Tibial nerve (tissue), 4 donors: ENCODE measurements at regions not wholly inside any gene's neighbourhood (a gene's known extent, or its start where the extent isn't known, plus 50 kb on each side); places are given as distances from the start of the nearest gene placed in this dataset.
A peak's percentile ranks its signal among the peaks of the same experiment; 100 is the strongest.

Source experiments
- DNase-seq, 2 donors: peaks; one replicate each; pipeline ENCODE4 v3.0.0-alpha.2; 2019; ENCODE audit warnings: low spot score in 2 of 2
- H3K27ac ChIP-seq, 4 donors: fragments of 200-600 bp; sonication (generic) in 3 of 4; one replicate each; pipeline ENCODE4 v1.5.1; 2017 to 2019; ENCODE audit warnings: mild to moderate bottlenecking in 1 of 4
- H3K27me3 ChIP-seq, 2 donors: fragments of 200-600 bp; sonication (generic) in 1 of 2; one replicate each; pipeline versions ENCODE4 v1.5.1 to v1.6.0; 2017 to 2019
- H3K36me3 ChIP-seq, 3 donors: fragments of 200-600 bp; sonication (generic); one replicate each; pipeline ENCODE4 v1.5.1; 2018 to 2019
- H3K4me1 ChIP-seq, 4 donors: fragments of 200-600 bp; sonication (generic) in 3 of 4; one replicate each; pipeline ENCODE4 v1.5.1; 2017 to 2019
- H3K4me3 ChIP-seq, 4 donors: fragments of 200-600 bp; sonication (generic) in 3 of 4; one replicate each; pipeline ENCODE4 v1.5.1; 2017 to 2019; ENCODE audit warnings: mild to moderate bottlenecking in 1 of 4, moderate library complexity in 1 of 4
- H3K9me3 ChIP-seq, 4 donors: fragments of 200-600 bp; sonication (generic) in 3 of 4; one replicate each; pipeline ENCODE4 v1.5.1; 2017 to 2019
- EP300 ChIP-seq, 2 donors: sonication (generic); formaldehyde crosslinking; IDR thresholded peaks; one replicate each; pipeline ENCODE4 v1.6.1; 2017; ENCODE audit warnings: antibody characterized with exemption in 2 of 2, mild to moderate bottlenecking in 1 of 2
- POLR2A ChIP-seq, 2 donors: fragments of 450-650 bp; IDR thresholded peaks; one replicate each; pipeline ENCODE4 v1.6.1; 2017; ENCODE audit warnings: antibody characterized with exemption in 2 of 2, mild to moderate bottlenecking in 2 of 2, moderate library complexity in 2 of 2
- whole genome bisulfite sequencing, 2 donors: methylation state at CpG; one replicate each; pipeline ENCODE4 v1.1.5; 2018; 5-methylcytosine and 5-hydroxymethylcytosine counted together
- TF ChIP-seq, protein P1 (sequence below), 5 experiments: fragments of 200-600 bp in 3 of 5; fragments of 450-650 bp in 2 of 5; sonication (generic) in 3 of 5; IDR thresholded peaks; one replicate each; pipeline ENCODE4 v1.5.1; 2016 to 2019; ENCODE audit warnings: antibody characterized with exemption in 5 of 5, mild to moderate bottlenecking in 3 of 5, moderate library complexity in 2 of 5

- Histone ChIP-seq H3K27ac (peak overlapping the region in 2 of 4 donors; percentile 30 to 65), H3K9me3 (no peaks in the 10 kb centered on the region), H3K4me1 (peaks cover 0 to 38% (median 7%) of the 10 kb centered on the region in 4 donors), H3K27me3 (no peaks in the 10 kb centered on the region), H3K36me3 (no peaks in the 10 kb centered on the region), H3K4me3 (no peak overlapping the region)
- 92 to 93% methylated on average over 4 of the region's 4 CpGs for WGBS, 2 donors
- no peak for DNase-seq
- TF ChIP-seq, protein P1, sequence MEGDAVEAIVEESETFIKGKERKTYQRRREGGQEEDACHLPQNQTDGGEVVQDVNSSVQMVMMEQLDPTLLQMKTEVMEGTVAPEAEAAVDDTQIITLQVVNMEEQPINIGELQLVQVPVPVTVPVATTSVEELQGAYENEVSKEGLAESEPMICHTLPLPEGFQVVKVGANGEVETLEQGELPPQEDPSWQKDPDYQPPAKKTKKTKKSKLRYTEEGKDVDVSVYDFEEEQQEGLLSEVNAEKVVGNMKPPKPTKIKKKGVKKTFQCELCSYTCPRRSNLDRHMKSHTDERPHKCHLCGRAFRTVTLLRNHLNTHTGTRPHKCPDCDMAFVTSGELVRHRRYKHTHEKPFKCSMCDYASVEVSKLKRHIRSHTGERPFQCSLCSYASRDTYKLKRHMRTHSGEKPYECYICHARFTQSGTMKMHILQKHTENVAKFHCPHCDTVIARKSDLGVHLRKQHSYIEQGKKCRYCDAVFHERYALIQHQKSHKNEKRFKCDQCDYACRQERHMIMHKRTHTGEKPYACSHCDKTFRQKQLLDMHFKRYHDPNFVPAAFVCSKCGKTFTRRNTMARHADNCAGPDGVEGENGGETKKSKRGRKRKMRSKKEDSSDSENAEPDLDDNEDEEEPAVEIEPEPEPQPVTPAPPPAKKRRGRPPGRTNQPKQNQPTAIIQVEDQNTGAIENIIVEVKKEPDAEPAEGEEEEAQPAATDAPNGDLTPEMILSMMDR (IDR thresholded peaks at IDR 0.05): no peak
- no peak for TF ChIP-seq EP300 (IDR thresholded peaks at IDR 0.05)
- no peak for TF ChIP-seq POLR2A (IDR thresholded peaks at IDR 0.05)
Measured at GRCh38 chr6:137696765-137697164, 170.3 kb upstream of the TNFAIP3 start.

DNA sequence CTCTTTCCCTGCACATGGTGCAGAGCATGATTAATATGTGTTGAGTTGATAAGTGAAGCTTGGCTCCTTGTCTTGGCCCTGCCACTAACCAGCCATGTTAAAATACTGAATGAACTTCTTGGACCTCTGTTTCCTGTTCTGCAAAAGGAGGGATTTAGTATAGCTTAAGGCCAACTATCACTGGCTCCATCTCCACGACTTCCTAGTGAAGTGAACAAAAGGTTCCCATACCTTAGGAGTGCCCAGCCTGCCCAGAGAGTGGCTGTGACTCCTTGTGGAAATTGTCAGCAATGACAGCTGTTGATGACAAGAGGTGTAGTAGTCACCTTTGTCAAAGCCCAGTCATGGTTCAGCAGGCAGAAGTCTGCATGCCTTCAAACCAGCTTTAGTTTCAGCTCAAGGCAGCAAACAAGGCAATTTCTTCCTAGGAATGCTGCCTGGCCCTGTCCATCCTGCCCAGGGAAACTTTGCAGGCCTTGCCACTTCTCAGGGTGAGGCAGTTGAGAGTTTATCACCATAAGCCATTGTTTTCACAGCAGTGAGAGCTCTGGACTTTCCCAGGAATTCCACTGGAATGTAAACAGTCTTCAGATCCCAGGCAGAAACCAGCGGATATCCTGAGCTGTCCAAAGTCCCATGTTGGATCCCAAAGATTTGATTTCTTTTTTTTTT lies 169.7 kb upstream of the TNFAIP3 start:
- Histone ChIP-seq H3K9me3 (no peaks in the 10 kb centered on the region), H3K27me3 (no peaks in the 10 kb centered on the region), H3K36me3 (no peaks in the 10 kb centered on the region), H3K27ac (peak overlapping the region in 3 of 4 donors; percentile 28 to 65 (median 36)), H3K4me3 (no peak overlapping the region), H3K4me1 (peaks cover 0 to 45% (median 7%) of the 10 kb centered on the region in 4 donors)
- TF ChIP-seq, protein P1 (IDR thresholded peaks at IDR 0.05): no peak
- TF ChIP-seq POLR2A (IDR thresholded peaks at IDR 0.05) (no peak), EP300 (IDR thresholded peaks at IDR 0.05) (no peak)
- 16 to 42% methylated on average over 2 of the region's 2 CpGs for WGBS, 2 donors
- DNase-seq: no peak

- WGBS, 2 donors: 62 to 73% methylated on average over 3 of the region's 3 CpGs
- no peaks in the 10 kb centered on the region for H3K27me3 ChIP-seq
- H3K9me3 ChIP-seq: no peaks in the 10 kb centered on the region
- H3K36me3 ChIP-seq: no peaks in the 10 kb centered on the region
- DNase-seq: peak in 1 of 2 donors; percentile 46
- H3K4me1 ChIP-seq: peaks cover 0 to 53% (median 7%) of the 10 kb centered on the region in 4 donors
- H3K27ac ChIP-seq: peak overlapping the region in 2 of 4 donors; percentile 56 to 80
- TF ChIP-seq, protein P1 (IDR thresholded peaks at IDR 0.05): no peak
- no peak for TF ChIP-seq POLR2A (IDR thresholded peaks at IDR 0.05)
- TF ChIP-seq EP300 (IDR thresholded peaks at IDR 0.05): peak in 1 of 2 donors; percentile 67
- H3K4me3 ChIP-seq: no peak overlapping the region
Measured at GRCh38 chr6:137698636-137699030, 168.4 kb upstream of the TNFAIP3 start.

- Histone ChIP-seq H3K27me3 (no peaks in the 10 kb centered on the region), H3K27ac (peak overlapping the region in 3 of 4 donors; percentile 51 to 80 (median 74)), H3K4me1 (peaks cover 0 to 53% (median 7%) of the 10 kb centered on the region in 4 donors), H3K4me3 (no peak overlapping the region), H3K36me3 (no peaks in the 10 kb centered on the region), H3K9me3 (no peaks in the 10 kb centered on the region)
- no peak for DNase-seq
- WGBS, 2 donors: 65 to 66% methylated on average over 5 of the region's 5 CpGs
- no peak for TF ChIP-seq POLR2A (IDR thresholded peaks at IDR 0.05)
- TF ChIP-seq EP300 (IDR thresholded peaks at IDR 0.05): no peak
- TF ChIP-seq, protein P1 (IDR thresholded peaks at IDR 0.05): no peak
Measured at GRCh38 chr6:137699031-137699683, 167.9 kb upstream of the TNFAIP3 start.

DNA sequence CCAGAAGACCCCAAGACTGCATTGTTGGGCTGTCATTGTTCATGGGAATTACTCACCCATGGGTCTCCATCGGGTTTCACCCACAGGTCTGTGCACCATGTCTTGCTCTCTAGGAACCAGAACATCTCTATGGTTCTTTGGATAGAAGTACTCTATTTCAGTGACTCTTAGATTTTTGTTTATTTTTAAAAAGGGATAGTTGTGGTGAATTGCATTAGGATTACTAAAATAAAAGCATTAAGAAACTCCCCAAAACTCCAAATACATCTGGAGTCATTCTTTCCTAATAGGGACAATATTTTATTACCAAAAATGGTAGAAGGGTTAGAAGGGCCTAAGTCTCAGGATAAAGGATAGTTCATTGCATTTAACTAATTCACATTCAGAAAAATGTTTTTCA lies 166.9 kb upstream of the TNFAIP3 start:
- no peak overlapping the region for H3K4me3 ChIP-seq
- 91 to 94% methylated on average over 1 of the region's 1 CpG for WGBS, 2 donors
- peaks cover 0 to 57% (median 7%) of the 10 kb centered on the region in 4 donors for H3K4me1 ChIP-seq
- H3K27ac ChIP-seq: peak overlapping the region; percentile 51 to 80 (median 64)
- H3K36me3 ChIP-seq: no peaks in the 10 kb centered on the region
- no peaks in the 10 kb centered on the region for H3K9me3 ChIP-seq
- DNase-seq: no peak
- no peaks in the 10 kb centered on the region for H3K27me3 ChIP-seq
- TF ChIP-seq, protein P1 (IDR thresholded peaks at IDR 0.05): no peak
- no peak for TF ChIP-seq EP300 (IDR thresholded peaks at IDR 0.05)
- no peak for TF ChIP-seq POLR2A (IDR thresholded peaks at IDR 0.05)
